ENCODE measurements at regions not wholly inside any gene's neighbourhood (a gene's known extent, or its start where the extent isn't known, plus 50 kb on each side); places are given as distances from the start of the nearest gene placed in this dataset.
"Not testable (repeated sequence)": the region's sequence is repeated elsewhere in the genome, so short reads cannot be mapped to it uniquely, and the experiment has no call there.

DNA sequence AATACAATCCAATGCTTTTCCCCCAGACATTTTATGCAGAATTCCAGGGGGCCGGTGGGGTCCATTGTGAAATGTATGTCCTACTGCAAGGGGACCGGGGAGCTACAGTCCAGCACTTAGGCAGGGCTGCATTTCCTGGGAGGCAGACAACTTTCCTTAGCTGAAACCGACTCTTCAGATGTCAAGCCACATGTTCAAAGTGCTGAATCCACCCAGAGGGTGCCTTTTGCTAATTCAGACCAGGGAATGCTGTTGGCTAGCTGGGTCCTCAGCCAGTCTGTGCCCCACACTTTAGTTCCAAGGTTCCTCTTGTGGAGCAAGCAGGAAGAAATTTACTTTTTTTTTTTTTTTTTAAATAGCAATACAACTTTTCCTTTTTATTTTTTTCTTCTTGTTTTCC lies 219.5 kb upstream of the LRTM1 start:
- DNase-seq, result no peak

DNA sequence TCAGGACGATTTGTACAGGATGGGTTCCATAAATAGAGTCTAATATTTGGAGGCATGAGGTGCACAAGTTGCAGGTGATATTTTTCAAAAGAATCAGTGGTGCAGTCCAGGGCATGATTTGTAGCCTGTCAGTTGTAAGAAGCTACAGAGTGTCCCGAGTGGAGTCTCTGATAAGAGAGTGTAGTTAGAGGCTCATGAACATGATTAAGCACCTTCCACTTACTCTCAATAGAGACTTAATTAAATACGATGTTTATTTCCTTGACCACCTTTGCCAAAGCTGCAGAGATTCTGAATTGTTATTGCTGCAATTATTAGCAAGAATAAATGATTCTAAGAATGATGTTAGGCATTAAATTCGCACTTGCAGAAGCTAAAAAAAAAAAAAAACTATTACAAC lies 218.4 kb upstream of the LRTM1 start:
- DNase-seq, result no peak

DNA sequence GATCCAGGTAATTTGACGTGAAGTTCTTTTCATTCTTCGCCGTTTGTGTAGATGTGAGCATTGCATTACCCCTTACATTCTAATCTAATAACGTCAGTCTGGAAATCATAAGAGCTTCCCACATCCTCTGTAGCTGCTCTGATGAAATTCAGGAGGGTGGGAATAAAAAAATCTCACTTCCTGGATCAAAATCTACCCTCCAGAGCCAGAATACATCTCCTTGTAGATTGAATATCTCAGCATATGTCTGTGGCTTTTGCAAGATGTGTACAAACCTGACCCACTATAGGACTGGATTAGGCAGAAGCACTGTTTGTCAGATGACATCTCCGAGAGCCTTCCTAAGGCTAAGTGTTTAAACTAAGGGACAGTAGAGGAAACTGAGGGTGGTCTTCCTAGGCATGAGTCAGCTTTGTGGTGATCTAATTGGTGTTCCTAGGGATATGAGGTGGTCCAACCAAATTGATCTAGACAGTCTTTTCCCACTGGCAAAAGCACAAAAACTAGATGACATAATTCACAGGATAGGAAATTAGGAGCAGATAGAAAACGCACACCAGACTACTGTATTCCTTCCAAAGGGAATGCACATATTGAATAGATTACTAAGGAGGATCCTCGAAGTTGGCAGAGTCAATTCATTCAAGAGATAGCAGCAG lies 216.3 kb upstream of the LRTM1 start:
- DNase-seq, result no peak

DNA sequence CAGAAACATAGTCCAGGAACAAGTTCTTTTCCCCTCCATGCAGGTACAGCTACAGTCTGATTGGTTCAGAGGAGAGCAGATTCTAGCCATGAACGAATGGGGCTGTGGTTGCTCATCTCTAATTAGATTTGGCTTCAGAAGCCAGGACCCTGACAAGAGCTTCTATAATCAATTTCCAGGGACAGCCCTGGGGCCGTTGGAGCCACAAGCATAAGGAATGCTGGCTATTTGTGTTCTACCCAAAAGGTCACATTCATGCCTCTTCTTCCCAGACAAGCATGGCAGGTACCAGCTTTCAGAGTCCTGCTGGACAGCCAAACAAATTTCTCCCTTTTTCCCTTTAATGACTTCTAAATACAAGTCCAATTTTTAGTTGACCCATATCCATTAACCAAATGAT lies 215.5 kb upstream of the LRTM1 start:
- DNase-seq, result no peak

DNA sequence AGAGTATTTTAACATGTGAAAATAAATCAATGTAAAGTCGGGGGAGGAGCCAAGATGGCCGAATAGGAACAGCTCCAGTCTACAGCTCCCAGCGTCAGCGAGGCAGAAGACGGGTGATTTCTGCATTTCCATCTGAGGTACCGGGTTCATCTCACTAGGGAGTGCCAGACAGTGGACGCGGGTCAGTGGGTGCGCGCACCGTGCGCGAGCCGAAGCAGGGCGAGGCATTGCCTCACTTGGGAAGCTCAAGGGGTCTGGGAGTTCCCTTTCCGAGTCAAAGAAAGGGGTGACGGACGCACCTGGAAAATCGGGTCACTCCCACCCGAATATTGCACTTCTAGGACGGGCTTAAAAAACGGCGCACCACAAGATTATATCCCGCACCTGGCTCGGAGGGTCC lies 208.4 kb upstream of the LRTM1 start:
- DNase-seq, result not testable (repeated sequence)

DNA sequence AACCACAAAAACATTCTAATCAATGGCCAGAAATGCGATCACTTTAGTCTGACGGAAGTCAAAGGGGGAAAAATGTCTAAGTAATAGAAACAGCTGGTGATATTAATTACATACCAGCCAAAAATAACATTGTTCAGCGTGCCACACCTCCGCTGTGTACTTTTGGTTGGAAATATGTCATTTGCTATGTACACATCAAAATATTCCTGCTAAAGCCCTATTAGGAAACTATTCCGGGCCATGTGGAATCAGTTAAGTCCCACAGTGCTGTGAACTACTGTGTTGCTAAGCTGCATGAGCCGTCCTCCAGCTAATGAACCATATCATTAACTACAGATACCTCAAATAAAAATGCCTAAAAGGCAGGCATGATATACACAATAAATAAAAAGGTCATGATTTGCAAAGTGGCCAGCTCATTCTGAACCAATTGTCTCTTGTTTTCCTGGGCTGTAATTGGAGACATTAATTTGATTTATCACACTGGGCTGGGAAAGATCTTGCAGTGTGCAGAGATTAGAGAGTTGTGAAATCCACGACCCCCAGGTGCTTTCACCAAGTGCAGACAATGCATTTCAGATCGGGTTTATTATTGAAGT lies 200.5 kb upstream of the LRTM1 start:
- DNase-seq, result no peak

DNA sequence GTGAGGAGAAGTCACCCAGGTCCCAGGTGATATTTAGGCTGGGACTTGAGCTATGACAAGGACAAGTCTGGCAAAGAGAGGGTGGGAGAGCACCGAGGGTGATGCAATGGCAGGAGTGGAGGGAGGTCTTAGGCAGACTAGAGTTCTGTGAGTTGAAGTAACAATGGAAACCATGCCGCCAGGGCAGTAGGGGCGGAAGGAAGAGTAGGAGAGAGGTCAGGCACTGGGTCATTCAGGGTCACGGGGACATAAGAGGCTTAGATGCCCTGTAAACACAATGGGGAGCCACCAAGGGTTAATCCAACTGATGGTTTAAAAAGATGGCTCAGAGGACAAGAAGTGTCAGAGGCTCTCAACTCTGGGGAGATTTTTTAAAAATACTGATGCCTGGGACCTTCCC lies 199.7 kb upstream of the LRTM1 start:
- DNase-seq, result no peak

DNA sequence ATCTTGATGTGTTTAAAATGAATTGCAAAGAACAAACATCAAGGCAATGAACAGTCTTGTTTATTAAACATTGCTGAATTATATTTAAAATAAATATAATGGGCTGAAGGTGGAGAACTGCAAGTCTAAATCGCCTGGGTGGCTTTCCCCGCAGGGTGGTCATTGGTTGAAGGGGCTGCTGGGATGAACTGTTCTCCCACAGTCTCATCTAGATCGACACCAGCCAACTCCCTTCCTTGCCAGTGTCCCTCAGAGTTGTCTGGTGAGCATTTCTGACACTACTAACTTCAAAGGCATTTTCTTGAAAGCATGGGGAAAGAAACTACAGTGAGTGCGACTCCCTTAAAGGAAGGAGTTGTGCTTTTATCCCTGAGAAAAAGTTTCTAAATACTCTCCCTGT lies 196.5 kb upstream of the LRTM1 start:
- DNase-seq, result no peak

Measured in stimulated activated CD8-positive, alpha-beta memory T cell treated with anti-CD3 and anti-CD28 coated beads, Interleukin-4, amount 100 ng/mL, for 48 hours (primary cell).